ENCODE measurements at regions not wholly inside any gene's neighbourhood (a gene's known extent, or its start where the extent isn't known, plus 50 kb on each side); places are given as distances from the start of the nearest gene placed in this dataset.

- Histone ChIP-seq H3K4me1 (no peaks in the 10 kb centered on the region), H3K4me3 (no peak overlapping the region), H3K27ac (no peak overlapping the region), H3K27me3 (no peaks in the 10 kb centered on the region), H3K36me3 (no peaks in the 10 kb centered on the region), H3K9me3 (peaks cover 0 to 10% (median 0%) of the 10 kb centered on the region in 3 donors)
- DNase-seq, result no peak
- intact Hi-C loops (cut with DNase I), result no loop called here
- no peak for TF ChIP-seq CTCF (IDR thresholded peaks at IDR 0.05)
- TF ChIP-seq POLR2A (IDR thresholded peaks at IDR 0.05), result no peak
These were observed 140.8 kb upstream of the COL3A1 start for GRCh38 chr2:188833331-188833730.

- Histone ChIP-seq H3K27ac (no peak overlapping the region), H3K9me3 (peaks cover 0 to 10% (median 0%) of the 10 kb centered on the region in 3 donors), H3K36me3 (no peaks in the 10 kb centered on the region), H3K4me3 (no peak overlapping the region), H3K4me1 (no peaks in the 10 kb centered on the region), H3K27me3 (no peaks in the 10 kb centered on the region)
- intact Hi-C loops (cut with DNase I), result no loop called here
- no peak for TF ChIP-seq POLR2A (IDR thresholded peaks at IDR 0.05)
- no peak for TF ChIP-seq CTCF (IDR thresholded peaks at IDR 0.05)
- no peak for DNase-seq
These were observed 140.4 kb upstream of the COL3A1 start for GRCh38 chr2:188833799-188834198.

- Histone ChIP-seq H3K27me3 (no peaks in the 10 kb centered on the region), H3K4me1 (no peaks in the 10 kb centered on the region), H3K27ac (no peak overlapping the region), H3K4me3 (no peak overlapping the region), H3K36me3 (no peaks in the 10 kb centered on the region), H3K9me3 (peaks cover 0 to 6% (median 0%) of the 10 kb centered on the region in 3 donors)
- intact Hi-C loops (cut with DNase I), result no loop called here
- 20 to 35% methylated on average over 1 of the region's 1 CpG for WGBS, 2 donors
- DNase-seq, result no peak
- TF ChIP-seq CTCF (IDR thresholded peaks at IDR 0.05) (no peak), POLR2A (IDR thresholded peaks at IDR 0.05) (no peak)
These were observed 139.2 kb upstream of the COL3A1 start for GRCh38 chr2:188835006-188835405.

- H3K4me1 ChIP-seq, result no peaks in the 10 kb centered on the region
- TF ChIP-seq POLR2A (IDR thresholded peaks at IDR 0.05) (no peak), CTCF (IDR thresholded peaks at IDR 0.05) (no peak)
- no CpG with 5 or more reads among the region's 2 CpGs for WGBS, 2 donors
- H3K27ac ChIP-seq, result no peak overlapping the region
- H3K4me3 ChIP-seq, result no peak overlapping the region
- no peak for DNase-seq
- intact Hi-C loops (cut with DNase I), result no loop called here
- no peaks in the 10 kb centered on the region for H3K36me3 ChIP-seq
- no peaks in the 10 kb centered on the region for H3K27me3 ChIP-seq
- peaks cover 0 to 3% (median 2%) of the 10 kb centered on the region in 3 donors for H3K9me3 ChIP-seq
These were observed 138.4 kb upstream of the COL3A1 start for GRCh38 chr2:188835821-188836220.

GRCh38 chr2:188845692-188846091 lies 128.5 kb upstream of the COL3A1 start:
- intact Hi-C loops (cut with DNase I), result no loop called here
- no peak for DNase-seq
- Histone ChIP-seq H3K4me3 (no peak overlapping the region), H3K27ac (no peak overlapping the region), H3K27me3 (no peaks in the 10 kb centered on the region), H3K4me1 (no peaks in the 10 kb centered on the region), H3K36me3 (no peaks in the 10 kb centered on the region), H3K9me3 (peaks cover 0 to 6% (median 0%) of the 10 kb centered on the region in 3 donors)
- TF ChIP-seq CTCF (IDR thresholded peaks at IDR 0.05) (no peak), POLR2A (IDR thresholded peaks at IDR 0.05) (no peak)
